ENCODE measurements at regions not wholly inside any gene's neighbourhood (a gene's known extent, or its start where the extent isn't known, plus 50 kb on each side); places are given as distances from the start of the nearest gene placed in this dataset.

GRCh38 chr18:11505993-11506392 is 103.4 kb upstream of the SLC35G4 start:
- no peak for TF ChIP-seq CTCF (IDR thresholded peaks at IDR 0.05)
- no peak for TF ChIP-seq EP300 (IDR thresholded peaks at IDR 0.05)
- no peak for TF ChIP-seq POLR2A (IDR thresholded peaks at IDR 0.05)
